GM19193 (cell line): ENCODE measurements at regions not wholly inside any gene's neighbourhood (a gene's known extent, or its start where the extent isn't known, plus 50 kb on each side); places are given as distances from the start of the nearest gene placed in this dataset.

Experiments
- POLR2A ChIP-seq: IDR thresholded peaks from 4 replicates; pipeline ENCODE4 v1.6.1; 2011; ENCODE audit not compliant: insufficient read depth, insufficient read length; ENCODE audit errors: extremely low read depth

GRCh38 chr16:86755571-86756006 is 177.2 kb downstream of the FOXL1 start:
- no peak for TF ChIP-seq POLR2A

- TF ChIP-seq POLR2A, result no peak
These were observed 178.7 kb downstream of the FOXL1 start for GRCh38 chr16:86756882-86757703.

- TF ChIP-seq POLR2A, result no peak
These were observed 179.3 kb downstream of the FOXL1 start for GRCh38 chr16:86757704-86758040.

- TF ChIP-seq POLR2A, result no peak
These were observed 180.6 kb downstream of the FOXL1 start for GRCh38 chr16:86758932-86759331.

DNA sequence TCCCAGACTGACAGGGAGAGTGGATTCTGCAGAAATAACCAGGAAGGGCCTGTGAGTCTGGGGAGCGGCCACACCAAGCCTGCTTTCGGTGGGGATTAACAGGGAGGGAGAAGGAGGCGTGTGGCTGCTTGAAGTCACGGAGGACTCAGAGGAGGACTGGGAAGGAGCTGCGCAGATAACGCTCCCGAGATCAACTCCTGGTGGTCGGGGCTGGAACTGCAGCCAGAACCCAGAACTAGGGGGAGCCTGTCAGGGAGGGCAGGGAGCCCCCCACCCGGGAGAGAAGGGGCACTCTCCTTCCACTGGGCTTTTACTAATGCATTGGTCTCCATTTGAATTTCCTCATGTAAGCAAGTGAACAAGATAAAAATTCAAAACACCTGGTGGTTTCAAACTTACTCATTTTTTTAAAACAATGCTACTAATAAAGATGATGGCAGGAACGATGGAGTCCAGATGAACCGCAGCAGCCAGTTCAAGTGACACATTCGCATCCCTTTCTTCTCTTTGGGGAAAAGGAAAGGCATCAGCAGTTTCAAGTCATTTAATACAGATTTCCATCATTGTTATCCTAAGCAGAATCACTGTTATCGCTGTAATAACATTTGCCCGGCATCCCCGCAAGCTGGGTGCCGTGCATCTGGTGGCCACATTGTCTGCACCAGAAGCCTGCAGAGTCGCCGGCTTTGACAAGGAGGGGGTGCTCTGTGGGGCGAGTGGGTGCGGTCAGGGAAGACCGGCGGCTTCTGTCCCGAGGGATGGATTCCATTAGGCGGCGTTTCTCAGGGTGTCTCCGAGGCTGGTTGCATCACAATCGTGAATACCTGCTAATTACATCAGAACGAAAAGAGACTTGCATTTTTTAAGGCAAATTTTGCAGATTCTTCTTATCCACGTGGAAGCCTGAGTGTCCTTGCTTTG is 183.0 kb downstream of the FOXL1 start:
- no peak for TF ChIP-seq POLR2A

- no peak for TF ChIP-seq POLR2A
These were observed 183.7 kb downstream of the FOXL1 start for GRCh38 chr16:86762095-86762494.

DNA sequence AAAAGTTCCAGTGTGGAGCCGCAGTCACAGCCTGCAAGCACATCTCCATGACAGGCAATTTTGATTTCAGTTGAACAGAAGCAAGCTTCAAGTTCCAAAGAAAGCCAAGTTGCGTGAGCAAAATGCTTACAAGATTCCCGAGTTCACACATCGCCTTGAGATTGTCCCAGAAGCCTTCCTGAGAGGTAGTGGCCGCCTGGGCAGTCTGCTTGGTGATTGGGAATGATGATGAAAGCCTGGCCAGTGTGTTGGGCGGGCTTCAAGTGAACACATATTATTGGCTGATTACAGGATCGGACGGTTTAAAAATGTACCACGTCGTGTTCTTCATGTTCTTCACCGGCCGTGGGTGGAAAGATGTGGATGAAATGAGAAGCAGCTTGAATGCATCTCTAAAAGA is 185.5 kb downstream of the FOXL1 start:
- TF ChIP-seq POLR2A, result no peak

- TF ChIP-seq POLR2A, result no peak
These were observed 186.2 kb downstream of the FOXL1 start for GRCh38 chr16:86764551-86764950.

GRCh38 chr16:86765389-86766026 is 187.2 kb downstream of the FOXL1 start:
- no peak for TF ChIP-seq POLR2A

DNA sequence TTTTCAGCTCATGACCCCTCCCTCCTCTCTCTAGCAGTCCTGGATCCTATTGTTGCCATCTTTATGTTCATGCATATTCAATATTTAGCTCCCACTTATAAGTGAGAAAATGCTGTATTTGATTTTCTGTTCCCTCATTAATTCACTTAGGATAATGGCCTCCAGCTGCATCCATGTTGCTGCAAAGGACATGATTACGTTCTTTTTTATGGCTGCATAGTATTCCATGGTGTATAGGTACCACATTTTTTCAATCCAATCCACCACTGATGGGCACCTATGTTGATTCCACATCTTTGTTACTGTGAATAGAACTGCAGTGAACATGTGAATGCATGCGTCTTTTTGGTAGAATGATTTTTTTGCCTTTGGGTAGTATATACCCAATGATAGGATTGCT is 188.4 kb downstream of the FOXL1 start:
- no peak for TF ChIP-seq POLR2A

- no peak for TF ChIP-seq POLR2A
These were observed 190.0 kb downstream of the FOXL1 start for GRCh38 chr16:86768228-86768791.

DNA sequence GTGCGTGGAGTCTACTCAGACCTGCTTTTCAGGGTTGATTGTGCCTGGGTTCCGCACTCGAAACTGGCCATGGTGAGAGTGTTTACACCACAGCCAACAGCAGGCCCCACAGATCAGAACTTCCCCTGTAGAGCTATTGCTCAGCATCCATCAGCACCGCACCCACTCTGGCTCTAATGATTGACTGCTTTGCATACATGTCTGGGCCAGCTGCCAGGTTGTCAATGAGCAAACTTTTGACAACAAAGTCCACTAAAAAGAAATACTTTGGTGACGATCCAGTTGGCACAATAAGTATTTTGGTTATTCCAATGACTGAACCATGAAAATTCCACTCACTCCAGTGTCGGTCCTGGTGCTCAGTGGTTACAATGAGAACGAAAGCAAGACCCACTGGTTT is 190.7 kb downstream of the FOXL1 start:
- TF ChIP-seq POLR2A, result no peak

- TF ChIP-seq POLR2A, result no peak
These were observed 193.4 kb downstream of the FOXL1 start for GRCh38 chr16:86771506-86772460.
